GM10248 (cell line): ENCODE measurements at regions not wholly inside any gene's neighbourhood (a gene's known extent, or its start where the extent isn't known, plus 50 kb on each side); places are given as distances from the start of the nearest gene placed in this dataset.

Experiments used
- CTCF ChIA-PET: fragments of 300-600 bp; sonication (Branson Sonifier 250); formaldehyde crosslinking; extraction: SDS; loops from one replicate; lab custom pipeline; 2021; ENCODE audit warnings: antibody characterized with exemption; lab: Yijun Ruan, JAX
- POLR2A ChIA-PET: fragments of 350-650 bp; sonication (Branson Sonifier 250); formaldehyde crosslinking; extraction: SDS; loops from one replicate; lab custom pipeline; 2020; ENCODE audit warnings: antibody characterized with exemption; lab: Yijun Ruan, JAX
- DNase-seq: peaks from one replicate; pipeline ENCODE4 v3.0.0; 2012; ENCODE audit errors: extremely low spot score
- CTCF ChIP-seq: IDR thresholded peaks from 2 replicates; pipeline ENCODE4 v1.5.1; 2012; ENCODE audit warnings: mild to moderate bottlenecking, low read depth; ENCODE audit errors: extremely low read depth, missing control alignments, control extremely low read depth

- DNase-seq: no peak
- CTCF ChIA-PET: no interaction called here
- POLR2A ChIA-PET: no interaction called here
- no peak for TF ChIP-seq CTCF
Observed at GRCh38 chr14:54086767-54087166, 130.1 kb upstream of the BMP4 start.

DNA sequence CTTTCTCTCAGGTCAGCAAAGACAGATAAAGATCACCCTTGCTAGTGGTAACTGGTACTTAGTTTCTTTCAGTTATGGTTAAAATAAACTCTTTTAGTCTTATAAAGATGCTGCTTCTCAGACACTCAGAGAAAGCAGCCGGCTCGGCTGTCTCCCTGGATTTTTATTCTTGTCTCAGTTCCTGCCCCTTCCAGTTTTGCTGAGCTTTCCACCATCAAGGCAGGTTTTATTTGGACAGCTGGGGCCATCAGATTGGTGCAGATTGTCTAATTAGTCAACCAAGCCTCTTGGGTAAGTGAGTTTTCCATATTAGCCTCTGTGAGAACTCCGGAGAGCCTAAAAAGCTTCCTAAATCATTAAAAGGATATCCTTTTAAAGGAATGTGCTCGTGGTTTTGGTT, 130.8 kb upstream of the BMP4 start:
- no peak for TF ChIP-seq CTCF
- ChIA-PET POLR2A (no interaction called here), CTCF (no interaction called here)
- DNase-seq: no peak

DNA sequence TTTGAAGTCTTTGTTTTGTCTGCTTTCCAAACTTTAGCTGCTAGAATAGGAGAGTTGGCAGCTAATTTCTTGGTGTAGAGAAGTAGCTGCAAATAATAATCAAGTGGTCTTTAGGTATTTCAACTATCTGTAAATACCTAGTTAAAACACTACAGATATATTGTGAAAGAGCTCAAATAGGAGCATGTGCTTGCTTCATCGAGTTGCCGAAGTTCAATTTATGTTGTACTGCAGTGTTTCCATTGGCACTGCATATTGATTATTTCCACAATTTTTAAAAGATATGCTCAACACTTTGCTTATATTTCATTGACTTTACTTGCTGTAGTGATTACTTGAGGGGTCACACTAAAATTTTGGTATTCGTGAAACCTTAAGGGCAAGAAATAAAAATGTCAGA, 131.6 kb upstream of the BMP4 start:
- ChIA-PET POLR2A (no interaction called here), CTCF (no interaction called here)
- DNase-seq: no peak
- no peak for TF ChIP-seq CTCF

DNA sequence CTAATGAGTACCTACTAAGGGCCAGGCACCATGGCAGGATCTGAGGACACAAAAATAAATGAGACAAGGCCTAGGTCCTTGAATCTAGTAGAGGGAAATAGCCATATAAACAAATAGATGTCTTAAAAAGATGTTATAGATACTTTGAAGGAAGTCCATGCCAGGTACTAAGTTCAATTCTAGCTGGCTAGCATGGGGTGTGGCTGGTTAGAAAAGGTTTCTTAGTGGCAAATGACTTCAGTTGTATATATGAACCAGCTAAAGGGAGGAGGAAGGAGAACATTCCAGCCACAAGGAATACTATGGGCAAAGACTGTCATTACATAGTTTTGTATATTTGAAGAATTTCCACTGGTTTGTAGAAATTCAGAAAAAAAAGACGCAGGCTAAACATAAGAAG, 133.6 kb upstream of the BMP4 start:
- no peak for TF ChIP-seq CTCF
- no peak for DNase-seq
- POLR2A ChIA-PET: no interaction called here
- CTCF ChIA-PET: interaction anchor here (1.0 to 1.5 kb wide), 3 partner anchors 19 to 708 kb away, joined by 3 read pairs; no protein-coding TSS in a partner anchor

- TF ChIP-seq CTCF: no peak
- ChIA-PET POLR2A (no interaction called here), CTCF (no interaction called here)
- DNase-seq: no peak
Observed at GRCh38 chr14:54094765-54095164, 138.1 kb upstream of the BMP4 start.

DNA sequence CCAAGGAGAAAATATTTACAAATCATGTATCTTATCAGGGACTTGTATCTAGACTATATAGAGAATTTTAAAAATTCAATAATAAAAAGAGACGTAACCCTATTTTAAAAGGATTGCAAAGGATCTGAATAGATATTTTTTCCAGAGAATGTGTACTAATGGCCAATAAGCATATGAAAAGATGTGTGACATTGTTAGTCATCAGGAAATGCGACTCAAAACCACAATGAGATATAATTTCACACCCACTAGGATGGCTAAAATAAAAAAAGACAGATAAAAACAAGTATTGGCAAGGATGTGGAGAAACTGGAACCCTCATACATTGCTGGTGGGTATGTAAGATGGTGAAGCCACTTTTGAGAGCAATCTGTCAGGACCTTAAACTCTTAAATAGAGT, 141.9 kb upstream of the BMP4 start:
- DNase-seq: no peak
- no peak for TF ChIP-seq CTCF
- CTCF ChIA-PET: no interaction called here
- POLR2A ChIA-PET: no interaction called here

GRCh38 chr14:54102051-54102456, 145.4 kb upstream of the BMP4 start:
- CTCF ChIA-PET: no interaction called here
- POLR2A ChIA-PET: no interaction called here
- no peak for DNase-seq
- no peak for TF ChIP-seq CTCF
